Liver (tissue), 8 donors: ENCODE measurements at regions not wholly inside any gene's neighbourhood (a gene's known extent, or its start where the extent isn't known, plus 50 kb on each side); places are given as distances from the start of the nearest gene placed in this dataset.

ENCODE experiments used
- DNase-seq: peaks from one replicate; pipeline ENCODE4 v3.0.0-alpha.2; 2017; ENCODE audit warnings: low spot score
- H3K27ac ChIP-seq, 2 donors: one replicate each; pipeline ENCODE4 v1.7.0; 2013; ENCODE audit warnings: inconsistent platforms in 2 of 2, low read length in 2 of 2, control low read depth in 1 of 2, low read depth in 1 of 2, mild to moderate bottlenecking in 1 of 2
- H3K27me3 ChIP-seq, 4 donors: one replicate each; pipeline versions ENCODE4 v1.6.1 to v1.7.0; 2013; ENCODE audit warnings: low read length in 3 of 4, inconsistent platforms in 1 of 4, mild to moderate bottlenecking in 1 of 4, moderate library complexity in 1 of 4; ENCODE audit not compliant: control insufficient read depth in 4 of 4, insufficient read depth in 4 of 4
- H3K36me3 ChIP-seq, 4 donors: one replicate each; pipeline versions ENCODE4 v1.6.1 to v1.7.0; 2013; ENCODE audit warnings: low read length in 3 of 4, mild to moderate bottlenecking in 3 of 4, low read depth in 1 of 4, moderate library complexity in 1 of 4; ENCODE audit not compliant: control insufficient read depth in 4 of 4, insufficient read depth in 3 of 4
- H3K4me1 ChIP-seq, 4 donors: one replicate each; pipeline versions ENCODE4 v1.6.1 to v1.7.0; 2013; ENCODE audit warnings: low read length in 3 of 4, mild to moderate bottlenecking in 3 of 4, moderate library complexity in 1 of 4; ENCODE audit not compliant: control insufficient read depth in 4 of 4, insufficient read depth in 4 of 4
- H3K4me3 ChIP-seq, 3 donors: one replicate each; pipeline versions ENCODE4 v1.6.1 to v1.7.0; 2013; ENCODE audit warnings: low read length in 3 of 3, control low read depth in 1 of 3, low read depth in 1 of 3, mild to moderate bottlenecking in 1 of 3
- H3K9ac ChIP-seq, 2 donors: one replicate each; pipeline ENCODE4 v1.7.0; 2013; ENCODE audit warnings: low read length in 2 of 2, mild to moderate bottlenecking in 2 of 2, moderate library complexity in 2 of 2, control low read depth in 1 of 2, low read depth in 1 of 2
- H3K9me3 ChIP-seq, 4 donors: one replicate each; pipeline versions ENCODE4 v1.6.1 to v1.7.0; 2013; ENCODE audit warnings: low read length in 3 of 4; ENCODE audit not compliant: control insufficient read depth in 4 of 4
- EGR1 ChIP-seq, 2 donors: IDR thresholded peaks; 2 replicates each; pipeline ENCODE4 v1.6.1; 2016 to 2018; ENCODE audit warnings: antibody characterized with exemption in 2 of 2, low read depth in 2 of 2
- FOXA2 ChIP-seq: IDR thresholded peaks from 2 replicates; pipeline ENCODE4 v1.6.1; 2016; ENCODE audit warnings: antibody characterized with exemption
- GABPA ChIP-seq, 2 donors: IDR thresholded peaks in 1 of 2; conservative IDR thresholded peaks in 1 of 2; 2 replicates each; pipeline ENCODE4 v1.6.1; 2016; ENCODE audit warnings: antibody characterized with exemption in 2 of 2, mild to moderate bottlenecking in 1 of 2, moderate library complexity in 1 of 2
- HNF4A ChIP-seq, 2 donors: conservative IDR thresholded peaks; 2 replicates each; pipeline ENCODE4 v1.6.1; 2016; ENCODE audit warnings: antibody characterized with exemption in 2 of 2, mild to moderate bottlenecking in 2 of 2
- HNF4G ChIP-seq: IDR thresholded peaks from 2 replicates; pipeline ENCODE4 v1.6.1; 2016; ENCODE audit warnings: antibody characterized with exemption
- JUND ChIP-seq, 2 donors: IDR thresholded peaks; 2 replicates each; pipeline ENCODE4 v1.6.1; 2016; ENCODE audit warnings: antibody characterized with exemption in 2 of 2
- NR2F2 ChIP-seq: IDR thresholded peaks from 2 replicates; pipeline ENCODE4 v1.6.1; 2016; ENCODE audit warnings: antibody characterized with exemption
- RXRA ChIP-seq, 2 donors: IDR thresholded peaks; 2 replicates each; pipeline ENCODE4 v1.6.1; 2017 to 2018; ENCODE audit warnings: antibody characterized with exemption in 2 of 2, mild to moderate bottlenecking in 1 of 2
- TAF1 ChIP-seq: conservative IDR thresholded peaks from 2 replicates; pipeline ENCODE4 v1.6.1; 2016; ENCODE audit warnings: antibody characterized with exemption, mild to moderate bottlenecking
- YY1 ChIP-seq: IDR thresholded peaks from 2 replicates; pipeline ENCODE4 v1.6.1; 2016; ENCODE audit warnings: antibody characterized with exemption, mild to moderate bottlenecking
- WGBS: extraction: QIAGEN DNeasy Blood & Tissue Kit; methylation state at CpG from one replicate; pipeline ENCODE4 v1.1.7; 2013; 5-methylcytosine and 5-hydroxymethylcytosine counted together
- TF ChIP-seq, protein P1 (sequence below): IDR thresholded peaks from 2 replicates; pipeline ENCODE4 v1.6.1; 2016; ENCODE audit warnings: antibody characterized with exemption
- TF ChIP-seq, protein P2 (sequence below): IDR thresholded peaks from 2 replicates; pipeline ENCODE4 v1.6.1; 2016; ENCODE audit warnings: antibody characterized with exemption, mild to moderate bottlenecking
- TF ChIP-seq, protein P3 (sequence below): fragments of 150-350 bp; IDR thresholded peaks from 2 replicates; pipeline ENCODE4 v1.5.1; 2017; ENCODE audit warnings: improper control_type of control experiment, low read depth, low read length; ENCODE audit not compliant: missing input control
- TF ChIP-seq, protein P4 (sequence below): IDR thresholded peaks from 2 replicates; pipeline ENCODE4 v1.6.1; 2016; ENCODE audit warnings: antibody characterized with exemption
- TF ChIP-seq, protein P5 (sequence below): IDR thresholded peaks from 2 replicates; pipeline ENCODE4 v1.6.1; 2016; ENCODE audit warnings: antibody characterized with exemption
- donor health status: healthy.
- donor health status: healthy.
- donor health status: healthy.
- donor health status: healthy.
- donor health status: healthy.

DNA sequence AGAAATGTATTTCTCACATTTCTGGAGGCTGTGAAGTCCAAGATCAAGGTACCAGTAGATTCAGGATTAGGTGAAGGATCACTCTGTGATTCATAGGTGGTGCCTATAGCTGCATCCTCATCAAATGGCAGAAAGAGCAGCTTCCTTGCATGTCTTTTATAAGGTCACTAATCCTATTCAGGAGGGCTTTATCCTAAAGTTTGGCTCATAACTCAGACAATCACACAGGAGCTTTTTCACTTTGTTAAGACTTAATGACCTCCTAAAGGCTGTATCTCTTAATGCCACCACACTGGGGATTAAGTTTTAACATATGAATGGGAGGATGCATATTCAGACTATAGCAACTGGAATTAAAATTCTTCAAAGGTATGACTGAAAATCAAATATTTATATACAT lies 861.1 kb downstream of the DACH1 start:
- Histone ChIP-seq H3K4me1 (no peaks in the 10 kb centered on the region), H3K9ac (no peak overlapping the region), H3K27me3 (no peaks in the 10 kb centered on the region), H3K4me3 (no peak overlapping the region), H3K9me3 (peaks cover 0 to 3% (median 0%) of the 10 kb centered on the region in 4 donors), H3K36me3 (no peaks in the 10 kb centered on the region), H3K27ac (no peak overlapping the region)
- TF ChIP-seq, protein P1, sequence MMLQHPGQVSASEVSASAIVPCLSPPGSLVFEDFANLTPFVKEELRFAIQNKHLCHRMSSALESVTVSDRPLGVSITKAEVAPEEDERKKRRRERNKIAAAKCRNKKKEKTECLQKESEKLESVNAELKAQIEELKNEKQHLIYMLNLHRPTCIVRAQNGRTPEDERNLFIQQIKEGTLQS, result no peak
- TF ChIP-seq, protein P2, sequence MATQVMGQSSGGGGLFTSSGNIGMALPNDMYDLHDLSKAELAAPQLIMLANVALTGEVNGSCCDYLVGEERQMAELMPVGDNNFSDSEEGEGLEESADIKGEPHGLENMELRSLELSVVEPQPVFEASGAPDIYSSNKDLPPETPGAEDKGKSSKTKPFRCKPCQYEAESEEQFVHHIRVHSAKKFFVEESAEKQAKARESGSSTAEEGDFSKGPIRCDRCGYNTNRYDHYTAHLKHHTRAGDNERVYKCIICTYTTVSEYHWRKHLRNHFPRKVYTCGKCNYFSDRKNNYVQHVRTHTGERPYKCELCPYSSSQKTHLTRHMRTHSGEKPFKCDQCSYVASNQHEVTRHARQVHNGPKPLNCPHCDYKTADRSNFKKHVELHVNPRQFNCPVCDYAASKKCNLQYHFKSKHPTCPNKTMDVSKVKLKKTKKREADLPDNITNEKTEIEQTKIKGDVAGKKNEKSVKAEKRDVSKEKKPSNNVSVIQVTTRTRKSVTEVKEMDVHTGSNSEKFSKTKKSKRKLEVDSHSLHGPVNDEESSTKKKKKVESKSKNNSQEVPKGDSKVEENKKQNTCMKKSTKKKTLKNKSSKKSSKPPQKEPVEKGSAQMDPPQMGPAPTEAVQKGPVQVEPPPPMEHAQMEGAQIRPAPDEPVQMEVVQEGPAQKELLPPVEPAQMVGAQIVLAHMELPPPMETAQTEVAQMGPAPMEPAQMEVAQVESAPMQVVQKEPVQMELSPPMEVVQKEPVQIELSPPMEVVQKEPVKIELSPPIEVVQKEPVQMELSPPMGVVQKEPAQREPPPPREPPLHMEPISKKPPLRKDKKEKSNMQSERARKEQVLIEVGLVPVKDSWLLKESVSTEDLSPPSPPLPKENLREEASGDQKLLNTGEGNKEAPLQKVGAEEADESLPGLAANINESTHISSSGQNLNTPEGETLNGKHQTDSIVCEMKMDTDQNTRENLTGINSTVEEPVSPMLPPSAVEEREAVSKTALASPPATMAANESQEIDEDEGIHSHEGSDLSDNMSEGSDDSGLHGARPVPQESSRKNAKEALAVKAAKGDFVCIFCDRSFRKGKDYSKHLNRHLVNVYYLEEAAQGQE, result no peak
- TF ChIP-seq TAF1 (no peak), NR2F2 (no peak), GABPA (IDR thresholded peaks at IDR 0.05 in 1 of 2, conservative IDR thresholded peaks at IDR 0.05 in 1 of 2) (no peak), EGR1 (IDR thresholded peaks at IDR 0.05; ENCODE audit: low read depth in 2 of 2) (no peak)
- no peak for DNase-seq

DNA sequence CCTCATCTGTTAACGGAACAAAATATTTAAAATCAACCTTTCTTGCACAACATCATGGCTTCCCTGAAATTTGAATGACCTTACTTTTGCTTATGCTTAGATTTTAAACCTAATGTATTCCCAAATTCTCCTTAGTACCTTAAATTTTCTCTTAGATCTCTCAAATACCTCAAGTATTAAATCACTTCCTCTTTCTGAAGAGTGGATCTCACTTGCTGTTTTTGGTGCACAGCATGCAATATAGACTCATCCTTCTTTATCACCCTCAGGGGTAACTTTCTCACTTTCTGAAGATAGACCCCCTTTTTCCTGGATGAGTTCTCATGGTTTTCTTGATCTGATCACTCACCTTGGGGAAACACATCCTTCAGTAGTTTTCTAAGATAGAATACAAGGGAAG lies 871.7 kb downstream of the DACH1 start:
- H3K27me3 ChIP-seq, result no peaks in the 10 kb centered on the region
- no peak overlapping the region for H3K27ac ChIP-seq
- no peaks in the 10 kb centered on the region for H3K9me3 ChIP-seq
- H3K4me3 ChIP-seq, result no peak overlapping the region
- no peak for DNase-seq
- H3K9ac ChIP-seq, result no peak overlapping the region
- WGBS, result 78% methylated on average over 1 of the region's 1 CpG
- no peak for TF ChIP-seq HNF4A (conservative IDR thresholded peaks at IDR 0.05)
- TF ChIP-seq, protein P3, sequence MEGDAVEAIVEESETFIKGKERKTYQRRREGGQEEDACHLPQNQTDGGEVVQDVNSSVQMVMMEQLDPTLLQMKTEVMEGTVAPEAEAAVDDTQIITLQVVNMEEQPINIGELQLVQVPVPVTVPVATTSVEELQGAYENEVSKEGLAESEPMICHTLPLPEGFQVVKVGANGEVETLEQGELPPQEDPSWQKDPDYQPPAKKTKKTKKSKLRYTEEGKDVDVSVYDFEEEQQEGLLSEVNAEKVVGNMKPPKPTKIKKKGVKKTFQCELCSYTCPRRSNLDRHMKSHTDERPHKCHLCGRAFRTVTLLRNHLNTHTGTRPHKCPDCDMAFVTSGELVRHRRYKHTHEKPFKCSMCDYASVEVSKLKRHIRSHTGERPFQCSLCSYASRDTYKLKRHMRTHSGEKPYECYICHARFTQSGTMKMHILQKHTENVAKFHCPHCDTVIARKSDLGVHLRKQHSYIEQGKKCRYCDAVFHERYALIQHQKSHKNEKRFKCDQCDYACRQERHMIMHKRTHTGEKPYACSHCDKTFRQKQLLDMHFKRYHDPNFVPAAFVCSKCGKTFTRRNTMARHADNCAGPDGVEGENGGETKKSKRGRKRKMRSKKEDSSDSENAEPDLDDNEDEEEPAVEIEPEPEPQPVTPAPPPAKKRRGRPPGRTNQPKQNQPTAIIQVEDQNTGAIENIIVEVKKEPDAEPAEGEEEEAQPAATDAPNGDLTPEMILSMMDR, result no peak
- TF ChIP-seq YY1, result no peak
- TF ChIP-seq GABPA (IDR thresholded peaks at IDR 0.05 in 1 of 2, conservative IDR thresholded peaks at IDR 0.05 in 1 of 2), result no peak
- TF ChIP-seq, protein P2, result no peak
- no peak for TF ChIP-seq JUND (IDR thresholded peaks at IDR 0.05)
- no peak for TF ChIP-seq TAF1
- TF ChIP-seq, protein P1, result no peak
- no peak for TF ChIP-seq FOXA2
- TF ChIP-seq, protein P4, sequence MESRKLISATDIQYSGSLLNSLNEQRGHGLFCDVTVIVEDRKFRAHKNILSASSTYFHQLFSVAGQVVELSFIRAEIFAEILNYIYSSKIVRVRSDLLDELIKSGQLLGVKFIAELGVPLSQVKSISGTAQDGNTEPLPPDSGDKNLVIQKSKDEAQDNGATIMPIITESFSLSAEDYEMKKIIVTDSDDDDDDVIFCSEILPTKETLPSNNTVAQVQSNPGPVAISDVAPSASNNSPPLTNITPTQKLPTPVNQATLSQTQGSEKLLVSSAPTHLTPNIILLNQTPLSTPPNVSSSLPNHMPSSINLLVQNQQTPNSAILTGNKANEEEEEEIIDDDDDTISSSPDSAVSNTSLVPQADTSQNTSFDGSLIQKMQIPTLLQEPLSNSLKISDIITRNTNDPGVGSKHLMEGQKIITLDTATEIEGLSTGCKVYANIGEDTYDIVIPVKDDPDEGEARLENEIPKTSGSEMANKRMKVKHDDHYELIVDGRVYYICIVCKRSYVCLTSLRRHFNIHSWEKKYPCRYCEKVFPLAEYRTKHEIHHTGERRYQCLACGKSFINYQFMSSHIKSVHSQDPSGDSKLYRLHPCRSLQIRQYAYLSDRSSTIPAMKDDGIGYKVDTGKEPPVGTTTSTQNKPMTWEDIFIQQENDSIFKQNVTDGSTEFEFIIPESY, result no peak
- TF ChIP-seq RXRA (IDR thresholded peaks at IDR 0.05), result no peak
- TF ChIP-seq, protein P5, sequence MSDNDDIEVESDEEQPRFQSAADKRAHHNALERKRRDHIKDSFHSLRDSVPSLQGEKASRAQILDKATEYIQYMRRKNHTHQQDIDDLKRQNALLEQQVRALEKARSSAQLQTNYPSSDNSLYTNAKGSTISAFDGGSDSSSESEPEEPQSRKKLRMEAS, result no peak
- no peak for TF ChIP-seq NR2F2
- no peak for TF ChIP-seq HNF4G
- H3K4me1 ChIP-seq, result no peaks in the 10 kb centered on the region
- no peaks in the 10 kb centered on the region for H3K36me3 ChIP-seq
